ENCODE measurements at regions not wholly inside any gene's neighbourhood (a gene's known extent, or its start where the extent isn't known, plus 50 kb on each side); places are given as distances from the start of the nearest gene placed in this dataset.

GRCh38 chr13:108496362-108497210 is 132.8 kb upstream of the MYO16 start:
- Mint-ChIP-seq H3K27me3 (peaks cover 54% of the 10 kb centered on the region), H3K27ac (no peak overlapping the region), H3K36me3 (ENCODE audit: insufficient read depth) (no peaks in the 10 kb centered on the region), H3K4me1 (ENCODE audit: low read depth) (peaks cover 11% of the 10 kb centered on the region), H3K4me3 (ENCODE audit: low read depth) (peak overlapping the region; percentile 83), H3K9me3 (ENCODE audit: low read depth) (no peaks in the 10 kb centered on the region)
- TF ChIP-seq, protein P1, sequence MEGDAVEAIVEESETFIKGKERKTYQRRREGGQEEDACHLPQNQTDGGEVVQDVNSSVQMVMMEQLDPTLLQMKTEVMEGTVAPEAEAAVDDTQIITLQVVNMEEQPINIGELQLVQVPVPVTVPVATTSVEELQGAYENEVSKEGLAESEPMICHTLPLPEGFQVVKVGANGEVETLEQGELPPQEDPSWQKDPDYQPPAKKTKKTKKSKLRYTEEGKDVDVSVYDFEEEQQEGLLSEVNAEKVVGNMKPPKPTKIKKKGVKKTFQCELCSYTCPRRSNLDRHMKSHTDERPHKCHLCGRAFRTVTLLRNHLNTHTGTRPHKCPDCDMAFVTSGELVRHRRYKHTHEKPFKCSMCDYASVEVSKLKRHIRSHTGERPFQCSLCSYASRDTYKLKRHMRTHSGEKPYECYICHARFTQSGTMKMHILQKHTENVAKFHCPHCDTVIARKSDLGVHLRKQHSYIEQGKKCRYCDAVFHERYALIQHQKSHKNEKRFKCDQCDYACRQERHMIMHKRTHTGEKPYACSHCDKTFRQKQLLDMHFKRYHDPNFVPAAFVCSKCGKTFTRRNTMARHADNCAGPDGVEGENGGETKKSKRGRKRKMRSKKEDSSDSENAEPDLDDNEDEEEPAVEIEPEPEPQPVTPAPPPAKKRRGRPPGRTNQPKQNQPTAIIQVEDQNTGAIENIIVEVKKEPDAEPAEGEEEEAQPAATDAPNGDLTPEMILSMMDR (IDR thresholded peaks at IDR 0.05; ENCODE audit: unreplicated experiment), result no peak
- no peak for DNase-seq (ENCODE audit: low spot score, unreplicated experiment)

DNA sequence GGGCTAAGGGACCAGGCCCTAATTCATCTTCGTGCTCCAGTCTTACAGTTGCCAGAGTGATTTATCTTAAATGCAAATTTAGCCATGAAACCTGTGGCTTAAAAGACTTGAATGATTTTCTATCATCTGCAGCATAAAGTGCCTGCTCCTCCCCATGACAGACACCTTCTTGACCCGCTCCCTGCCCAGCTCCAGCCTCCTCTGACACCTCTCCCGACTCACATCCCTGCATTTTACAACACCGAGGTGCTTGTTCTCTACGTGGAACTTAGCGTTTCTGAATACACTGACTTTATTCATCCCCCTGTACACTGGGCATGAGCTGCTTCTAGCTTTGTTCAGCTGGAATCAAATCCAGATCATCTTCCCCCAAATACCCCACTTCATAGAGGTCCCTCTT is 128.7 kb upstream of the MYO16 start:
- Mint-ChIP-seq H3K9me3 (ENCODE audit: low read depth) (peaks cover 8% of the 10 kb centered on the region), H3K27ac (no peak overlapping the region), H3K36me3 (ENCODE audit: insufficient read depth) (peaks cover 4% of the 10 kb centered on the region), H3K4me3 (ENCODE audit: low read depth) (no peak overlapping the region), H3K27me3 (peaks cover 42% of the 10 kb centered on the region), H3K4me1 (ENCODE audit: low read depth) (peaks cover 8% of the 10 kb centered on the region)
- DNase-seq (ENCODE audit: low spot score, unreplicated experiment), result no peak
- TF ChIP-seq, protein P1 (IDR thresholded peaks at IDR 0.05; ENCODE audit: unreplicated experiment), result no peak

DNA sequence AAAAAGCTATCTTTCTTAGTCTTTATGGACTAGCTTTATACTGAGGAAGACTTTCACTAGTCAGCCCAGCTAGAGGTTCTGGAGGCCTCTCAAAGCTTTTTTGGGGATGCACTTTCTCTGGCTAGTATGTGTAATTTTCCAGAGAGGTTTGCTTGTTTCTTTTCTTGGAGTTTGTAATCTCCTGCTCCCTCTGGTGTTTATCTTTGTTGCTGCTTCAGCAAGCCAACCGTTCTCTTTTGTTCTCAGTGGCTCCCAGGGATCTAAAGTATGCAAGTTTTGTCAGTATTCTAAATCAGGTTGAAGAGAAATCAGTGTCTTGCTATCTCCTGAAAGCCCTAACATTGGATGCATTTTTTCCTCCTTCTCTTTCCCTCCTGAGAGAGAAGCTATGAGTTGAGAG is 121.1 kb upstream of the MYO16 start:
- TF ChIP-seq, protein P1 (IDR thresholded peaks at IDR 0.05; ENCODE audit: unreplicated experiment), result peak; percentile 61
- Mint-ChIP-seq H3K9me3 (ENCODE audit: low read depth) (peaks cover 24% of the 10 kb centered on the region), H3K4me3 (ENCODE audit: low read depth) (no peak overlapping the region), H3K4me1 (ENCODE audit: low read depth) (peaks cover 5% of the 10 kb centered on the region), H3K27ac (no peak overlapping the region), H3K36me3 (ENCODE audit: insufficient read depth) (peaks cover 10% of the 10 kb centered on the region), H3K27me3 (no peaks in the 10 kb centered on the region)
- DNase-seq (ENCODE audit: low spot score, unreplicated experiment), result no peak

GRCh38 chr13:108525827-108526226 is 103.6 kb upstream of the MYO16 start:
- no peak for DNase-seq (ENCODE audit: low spot score, unreplicated experiment)
- Mint-ChIP-seq H3K36me3 (ENCODE audit: insufficient read depth) (peaks cover 1% of the 10 kb centered on the region), H3K27me3 (peaks cover 3% of the 10 kb centered on the region), H3K9me3 (ENCODE audit: low read depth) (no peaks in the 10 kb centered on the region), H3K4me1 (ENCODE audit: low read depth) (peaks cover 5% of the 10 kb centered on the region), H3K4me3 (ENCODE audit: low read depth) (no peak overlapping the region), H3K27ac (no peak overlapping the region)
- TF ChIP-seq, protein P1 (IDR thresholded peaks at IDR 0.05; ENCODE audit: unreplicated experiment), result no peak

DNA sequence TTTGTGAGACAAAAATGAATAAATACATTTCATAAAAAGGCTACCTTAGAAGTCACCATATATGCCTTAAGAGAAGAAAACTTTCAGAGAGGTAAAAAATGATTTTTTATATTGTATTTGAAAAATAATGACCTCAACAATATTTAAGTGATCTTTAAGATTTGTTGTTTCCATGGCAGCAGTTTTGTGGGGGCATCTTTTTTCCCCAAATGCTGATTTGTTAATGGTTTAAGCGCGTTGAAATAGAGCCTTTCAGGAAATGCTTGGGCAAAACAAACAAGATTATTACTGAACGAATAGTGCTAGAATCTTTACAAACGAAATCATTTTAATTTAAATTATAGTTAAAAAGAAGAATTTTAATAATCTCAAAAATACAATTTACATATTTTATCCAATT is 103.1 kb upstream of the MYO16 start:
- H3K9me3 Mint-ChIP-seq (ENCODE audit: low read depth), result no peaks in the 10 kb centered on the region
- H3K27me3 Mint-ChIP-seq, result peaks cover 3% of the 10 kb centered on the region

More for the DNA sequence above, 103.1 kb upstream of the MYO16 start:
- H3K4me3 Mint-ChIP-seq (ENCODE audit: low read depth), result no peak overlapping the region
- H3K4me1 Mint-ChIP-seq (ENCODE audit: low read depth), result peaks cover 5% of the 10 kb centered on the region
- H3K36me3 Mint-ChIP-seq (ENCODE audit: insufficient read depth), result peaks cover 1% of the 10 kb centered on the region
- no peak overlapping the region for H3K27ac Mint-ChIP-seq
- TF ChIP-seq, protein P1 (IDR thresholded peaks at IDR 0.05; ENCODE audit: unreplicated experiment), result no peak
- DNase-seq (ENCODE audit: low spot score, unreplicated experiment), result no peak

Measured in progenitor cell of endocrine pancreas (in vitro differentiated cells).